ENCODE measurements at regions not wholly inside any gene's neighbourhood (a gene's known extent, or its start where the extent isn't known, plus 50 kb on each side); places are given as distances from the start of the nearest gene placed in this dataset.

DNA sequence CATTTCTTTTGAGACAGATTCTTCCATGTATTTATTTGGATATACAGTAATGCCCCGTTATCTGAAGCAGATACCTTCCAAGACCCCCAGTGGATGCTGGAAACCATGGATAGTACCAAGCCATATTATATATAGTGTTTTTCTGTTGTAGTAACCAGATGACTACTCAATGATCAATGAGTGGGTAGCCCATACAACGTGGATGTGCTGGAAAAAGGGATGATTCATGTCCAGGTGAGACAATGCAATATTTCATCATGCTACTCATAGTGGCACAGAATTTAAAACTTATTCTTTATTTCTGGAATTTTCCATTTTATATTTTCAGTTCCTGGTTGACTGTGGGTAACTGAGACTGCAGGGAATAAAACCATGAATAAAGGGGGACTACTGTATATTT is 427.5 kb downstream of the METTL15 start:
- no peak overlapping the region for H3K4me2 ChIP-seq (ENCODE audit: low read length)
- H3K27me3 ChIP-seq (ENCODE audit: insufficient read depth, low read length): no peaks in the 10 kb centered on the region
- H3K79me2 ChIP-seq (ENCODE audit: insufficient read depth, low read length): no peaks in the 10 kb centered on the region
- H3K27ac ChIP-seq (ENCODE audit: low read depth, low read length): no peak overlapping the region
- BruUV-seq (replicated peaks): no TSS peak
- DNase-seq (ENCODE audit: low read depth, low spot score): peak; percentile 7
- no peaks in the 10 kb centered on the region for H3K9me2 ChIP-seq (ENCODE audit: insufficient read depth)
- no peak overlapping the region for H3K4me3 ChIP-seq (replicated peaks in 1 of 2; ENCODE audit: low read depth in 1 of 2, low read length in 2 of 2)
- H3K9me3 ChIP-seq (ENCODE audit: control insufficient read depth in 1 of 2, insufficient read depth in 1 of 2, low read depth in 1 of 2, low read length in 2 of 2): no peaks in the 10 kb centered on the region
- no peaks in the 10 kb centered on the region for H3K36me3 ChIP-seq (ENCODE audit: control insufficient read depth in 1 of 2, insufficient read depth in 2 of 2, low read length in 2 of 2)
- ChIA-PET RAD21 (ENCODE audit: low non-redundant PET in 1 of 2, low total read pairs in 2 of 2, uncharacterized antibody in 2 of 2, unreplicated experiment in 2 of 2) (no interaction called here), CTCF (no interaction called here), POLR2A (no interaction called here)
- no peaks in the 10 kb centered on the region for H3K4me1 ChIP-seq (ENCODE audit: control insufficient read depth in 1 of 2, insufficient read depth in 2 of 2, low read length in 2 of 2)
- no peak overlapping the region for H2AFZ ChIP-seq (ENCODE audit: low read depth, low read length, poor library complexity, severe bottlenecking)
- H4K20me1 ChIP-seq (ENCODE audit: insufficient read depth): no peaks in the 10 kb centered on the region
- no peak overlapping the region for H3K9ac ChIP-seq (ENCODE audit: low read length)
- intact Hi-C loops (cut with micrococcal nuclease): loop anchor here (10.0 kb wide), 1 partner anchor 799 kb away; no protein-coding TSS in a partner anchor
- no peak for ATAC-seq
- TF ChIP-seq CBX3 (IDR thresholded peaks at IDR 0.05; ENCODE audit: low read depth) (no peak), ZFX (IDR thresholded peaks at IDR 0.05) (no peak), EZH2phosphoT487 (IDR thresholded peaks at IDR 0.05; ENCODE audit: borderline replicate concordance) (no peak), RAD21 (IDR thresholded peaks at IDR 0.05; ENCODE audit: low read depth) (no peak), FOSL1 (IDR thresholded peaks at IDR 0.05; ENCODE audit: low read depth) (peak; percentile 14; the same call in 1 of the 2 replicates), YY1 (IDR thresholded peaks at IDR 0.05; ENCODE audit: extremely low read depth, insufficient replicate concordance, low read depth, low read length) (no peak), ZNF274 (IDR thresholded peaks at IDR 0.05; ENCODE audit: low read depth, low read length) (no peak), EGR1 (IDR thresholded peaks at IDR 0.05; ENCODE audit: low read depth) (no peak), SRF (IDR thresholded peaks at IDR 0.05; ENCODE audit: low read depth) (no peak), SP1 (IDR thresholded peaks at IDR 0.05; ENCODE audit: low read depth) (no peak), POLR2A (IDR thresholded peaks at IDR 0.05; ENCODE audit: borderline replicate concordance, extremely low read depth, insufficient read depth, insufficient read length) (no peak), TCF7L2 (IDR thresholded peaks at IDR 0.05; ENCODE audit: borderline replicate concordance, extremely low read depth, insufficient read depth, insufficient read length) (no peak), EZH2 (IDR thresholded peaks at IDR 0.05) (no peak), SIN3A (IDR thresholded peaks at IDR 0.05; ENCODE audit: low read depth) (no peak), ELF1 (IDR thresholded peaks at IDR 0.05; ENCODE audit: borderline replicate concordance, low read depth) (no peak), CEBPB (IDR thresholded peaks at IDR 0.05; ENCODE audit: low read depth) (0 out of 2 replicates have a peak, but pooled peaks have one; percentile 31), JUND (IDR thresholded peaks at IDR 0.05) (0 out of 2 replicates have a peak, but pooled peaks have one; percentile 27)
- TF ChIP-seq, protein P1, sequence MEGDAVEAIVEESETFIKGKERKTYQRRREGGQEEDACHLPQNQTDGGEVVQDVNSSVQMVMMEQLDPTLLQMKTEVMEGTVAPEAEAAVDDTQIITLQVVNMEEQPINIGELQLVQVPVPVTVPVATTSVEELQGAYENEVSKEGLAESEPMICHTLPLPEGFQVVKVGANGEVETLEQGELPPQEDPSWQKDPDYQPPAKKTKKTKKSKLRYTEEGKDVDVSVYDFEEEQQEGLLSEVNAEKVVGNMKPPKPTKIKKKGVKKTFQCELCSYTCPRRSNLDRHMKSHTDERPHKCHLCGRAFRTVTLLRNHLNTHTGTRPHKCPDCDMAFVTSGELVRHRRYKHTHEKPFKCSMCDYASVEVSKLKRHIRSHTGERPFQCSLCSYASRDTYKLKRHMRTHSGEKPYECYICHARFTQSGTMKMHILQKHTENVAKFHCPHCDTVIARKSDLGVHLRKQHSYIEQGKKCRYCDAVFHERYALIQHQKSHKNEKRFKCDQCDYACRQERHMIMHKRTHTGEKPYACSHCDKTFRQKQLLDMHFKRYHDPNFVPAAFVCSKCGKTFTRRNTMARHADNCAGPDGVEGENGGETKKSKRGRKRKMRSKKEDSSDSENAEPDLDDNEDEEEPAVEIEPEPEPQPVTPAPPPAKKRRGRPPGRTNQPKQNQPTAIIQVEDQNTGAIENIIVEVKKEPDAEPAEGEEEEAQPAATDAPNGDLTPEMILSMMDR (IDR thresholded peaks at IDR 0.05 in 2 of 3, conservative IDR thresholded peaks at IDR 0.05 in 1 of 3; ENCODE audit: borderline replicate concordance in 1 of 3, insufficient read depth in 1 of 3, low read depth in 2 of 3, low read length in 2 of 3): no peak
- TF ChIP-seq, protein P2, sequence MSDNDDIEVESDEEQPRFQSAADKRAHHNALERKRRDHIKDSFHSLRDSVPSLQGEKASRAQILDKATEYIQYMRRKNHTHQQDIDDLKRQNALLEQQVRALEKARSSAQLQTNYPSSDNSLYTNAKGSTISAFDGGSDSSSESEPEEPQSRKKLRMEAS (IDR thresholded peaks at IDR 0.05): peak; percentile 26; the same call in 1 of the 2 replicates
- TF ChIP-seq, protein P3, sequence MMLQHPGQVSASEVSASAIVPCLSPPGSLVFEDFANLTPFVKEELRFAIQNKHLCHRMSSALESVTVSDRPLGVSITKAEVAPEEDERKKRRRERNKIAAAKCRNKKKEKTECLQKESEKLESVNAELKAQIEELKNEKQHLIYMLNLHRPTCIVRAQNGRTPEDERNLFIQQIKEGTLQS (IDR thresholded peaks at IDR 0.05): no peak
- TF ChIP-seq, protein P4, sequence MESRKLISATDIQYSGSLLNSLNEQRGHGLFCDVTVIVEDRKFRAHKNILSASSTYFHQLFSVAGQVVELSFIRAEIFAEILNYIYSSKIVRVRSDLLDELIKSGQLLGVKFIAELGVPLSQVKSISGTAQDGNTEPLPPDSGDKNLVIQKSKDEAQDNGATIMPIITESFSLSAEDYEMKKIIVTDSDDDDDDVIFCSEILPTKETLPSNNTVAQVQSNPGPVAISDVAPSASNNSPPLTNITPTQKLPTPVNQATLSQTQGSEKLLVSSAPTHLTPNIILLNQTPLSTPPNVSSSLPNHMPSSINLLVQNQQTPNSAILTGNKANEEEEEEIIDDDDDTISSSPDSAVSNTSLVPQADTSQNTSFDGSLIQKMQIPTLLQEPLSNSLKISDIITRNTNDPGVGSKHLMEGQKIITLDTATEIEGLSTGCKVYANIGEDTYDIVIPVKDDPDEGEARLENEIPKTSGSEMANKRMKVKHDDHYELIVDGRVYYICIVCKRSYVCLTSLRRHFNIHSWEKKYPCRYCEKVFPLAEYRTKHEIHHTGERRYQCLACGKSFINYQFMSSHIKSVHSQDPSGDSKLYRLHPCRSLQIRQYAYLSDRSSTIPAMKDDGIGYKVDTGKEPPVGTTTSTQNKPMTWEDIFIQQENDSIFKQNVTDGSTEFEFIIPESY (IDR thresholded peaks at IDR 0.05; ENCODE audit: extremely low read depth, insufficient replicate concordance, low read length): no peak
- TF ChIP-seq, protein P5, sequence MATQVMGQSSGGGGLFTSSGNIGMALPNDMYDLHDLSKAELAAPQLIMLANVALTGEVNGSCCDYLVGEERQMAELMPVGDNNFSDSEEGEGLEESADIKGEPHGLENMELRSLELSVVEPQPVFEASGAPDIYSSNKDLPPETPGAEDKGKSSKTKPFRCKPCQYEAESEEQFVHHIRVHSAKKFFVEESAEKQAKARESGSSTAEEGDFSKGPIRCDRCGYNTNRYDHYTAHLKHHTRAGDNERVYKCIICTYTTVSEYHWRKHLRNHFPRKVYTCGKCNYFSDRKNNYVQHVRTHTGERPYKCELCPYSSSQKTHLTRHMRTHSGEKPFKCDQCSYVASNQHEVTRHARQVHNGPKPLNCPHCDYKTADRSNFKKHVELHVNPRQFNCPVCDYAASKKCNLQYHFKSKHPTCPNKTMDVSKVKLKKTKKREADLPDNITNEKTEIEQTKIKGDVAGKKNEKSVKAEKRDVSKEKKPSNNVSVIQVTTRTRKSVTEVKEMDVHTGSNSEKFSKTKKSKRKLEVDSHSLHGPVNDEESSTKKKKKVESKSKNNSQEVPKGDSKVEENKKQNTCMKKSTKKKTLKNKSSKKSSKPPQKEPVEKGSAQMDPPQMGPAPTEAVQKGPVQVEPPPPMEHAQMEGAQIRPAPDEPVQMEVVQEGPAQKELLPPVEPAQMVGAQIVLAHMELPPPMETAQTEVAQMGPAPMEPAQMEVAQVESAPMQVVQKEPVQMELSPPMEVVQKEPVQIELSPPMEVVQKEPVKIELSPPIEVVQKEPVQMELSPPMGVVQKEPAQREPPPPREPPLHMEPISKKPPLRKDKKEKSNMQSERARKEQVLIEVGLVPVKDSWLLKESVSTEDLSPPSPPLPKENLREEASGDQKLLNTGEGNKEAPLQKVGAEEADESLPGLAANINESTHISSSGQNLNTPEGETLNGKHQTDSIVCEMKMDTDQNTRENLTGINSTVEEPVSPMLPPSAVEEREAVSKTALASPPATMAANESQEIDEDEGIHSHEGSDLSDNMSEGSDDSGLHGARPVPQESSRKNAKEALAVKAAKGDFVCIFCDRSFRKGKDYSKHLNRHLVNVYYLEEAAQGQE (IDR thresholded peaks at IDR 0.05; ENCODE audit: low read depth): no peak
